SK-N-SH treated with all-trans-retinoic acid at 6 μM for 48 hours (cell line): ENCODE measurements at regions not wholly inside any gene's neighbourhood (a gene's known extent, or its start where the extent isn't known, plus 50 kb on each side); places are given as distances from the start of the nearest gene placed in this dataset.

Experiments
- ATAC-seq: fragments of 200-7000 bp; cut with Tn5 transposase; 3 replicates; pipeline ENCODE4 v1.9.1; 2020; ENCODE audit warnings: mild to moderate bottlenecking, moderate library complexity
- CSDC2 ChIP-seq: fragments of 250-450 bp; sonication (Bioruptor Pico); IDR thresholded peaks from 2 replicates; pipeline ENCODE4 v1.5.0; 2020; ENCODE audit warnings: mild to moderate bottlenecking, moderate library complexity
- ESRRG ChIP-seq: fragments of 250-450 bp; sonication (Bioruptor Pico); IDR thresholded peaks from 2 replicates; pipeline ENCODE4 v1.6.1; 2021; ENCODE audit warnings: mild to moderate bottlenecking
- GLIS3 ChIP-seq: fragments of 250-450 bp; sonication (Bioruptor Pico); IDR thresholded peaks from 2 replicates; pipeline ENCODE4 v1.5.0; 2020; ENCODE audit warnings: mild to moderate bottlenecking, moderate library complexity
- ISL1 ChIP-seq: fragments of 250-450 bp; sonication (Bioruptor Pico); IDR thresholded peaks from 2 replicates; pipeline ENCODE4 v2.1.2; 2022; ENCODE audit warnings: mild to moderate bottlenecking, moderate library complexity
- OSR1 ChIP-seq: fragments of 250-450 bp; sonication (Bioruptor Pico); IDR thresholded peaks from 2 replicates; pipeline ENCODE4 v1.8.0; 2022; ENCODE audit warnings: moderate library complexity, mild to moderate bottlenecking, inconsistent platforms
- PPARA ChIP-seq: fragments of 250-450 bp; sonication (Bioruptor Pico); IDR thresholded peaks from 2 replicates; pipeline ENCODE4 v1.5.0; 2020; ENCODE audit warnings: mild to moderate bottlenecking, borderline replicate concordance
- RARB ChIP-seq: fragments of 250-450 bp; sonication (Bioruptor Pico); IDR thresholded peaks from 2 replicates; pipeline ENCODE4 v1.8.0; 2021; ENCODE audit warnings: mild to moderate bottlenecking, moderate library complexity
- SNAI2 ChIP-seq: fragments of 250-450 bp; sonication (Bioruptor Pico); IDR thresholded peaks from 2 replicates; pipeline ENCODE4 v1.5.0; 2020; ENCODE audit warnings: mild to moderate bottlenecking, moderate library complexity
- TCF4 ChIP-seq: fragments of 250-450 bp; sonication (Bioruptor Pico); IDR thresholded peaks from 2 replicates; pipeline ENCODE4 v1.8.0; 2021; ENCODE audit warnings: mild to moderate bottlenecking, moderate library complexity, borderline replicate concordance
- TOX ChIP-seq: fragments of 250-450 bp; sonication (Bioruptor Pico); IDR thresholded peaks from 2 replicates; pipeline ENCODE4 v1.8.0; 2021; ENCODE audit warnings: mild to moderate bottlenecking, moderate library complexity, borderline replicate concordance
- ZC3H10 ChIP-seq: fragments of 250-450 bp; sonication (Bioruptor Pico); IDR thresholded peaks from 2 replicates; pipeline ENCODE4 v1.5.1; 2021; ENCODE audit warnings: mild to moderate bottlenecking, moderate library complexity
- ZFP3 ChIP-seq: fragments of 250-450 bp; sonication (Bioruptor Pico); IDR thresholded peaks from 2 replicates; pipeline ENCODE4 v1.5.0; 2020; ENCODE audit warnings: mild to moderate bottlenecking, moderate library complexity
- ZFP30 ChIP-seq: fragments of 450-650 bp; formaldehyde crosslinking; IDR thresholded peaks from 2 replicates; pipeline ENCODE4 v1.5.0; 2022; ENCODE audit warnings: mild to moderate bottlenecking, moderate library complexity
- ZNF565 ChIP-seq: fragments of 450-650 bp; formaldehyde crosslinking; conservative IDR thresholded peaks from 2 replicates; pipeline ENCODE4 v1.5.0; 2020; ENCODE audit warnings: low read depth, mild to moderate bottlenecking, moderate library complexity
- ZNF70 ChIP-seq: fragments of 450-650 bp; formaldehyde crosslinking; IDR thresholded peaks from 2 replicates; pipeline ENCODE4 v1.5.0; 2020; ENCODE audit warnings: mild to moderate bottlenecking, moderate library complexity
- ZNF8 ChIP-seq: fragments of 450-650 bp; formaldehyde crosslinking; IDR thresholded peaks from 2 replicates; pipeline ENCODE4 v1.5.0; 2020; ENCODE audit warnings: mild to moderate bottlenecking, moderate library complexity
- TF ChIP-seq, protein P1 (sequence below): fragments of 250-450 bp; sonication (Bioruptor Pico); IDR thresholded peaks from 2 replicates; pipeline ENCODE4 v1.8.0; 2021; ENCODE audit warnings: low read depth, mild to moderate bottlenecking, moderate library complexity, borderline replicate concordance
- TF ChIP-seq, protein P2 (sequence below): fragments of 250-450 bp; sonication (Bioruptor Pico); IDR thresholded peaks from 2 replicates; pipeline ENCODE4 v1.5.1; 2021; ENCODE audit warnings: mild to moderate bottlenecking, moderate library complexity
- TF ChIP-seq, protein P3 (sequence below): fragments of 250-450 bp; sonication (Bioruptor Pico); IDR thresholded peaks from 2 replicates; pipeline ENCODE4 v1.8.0; 2020; ENCODE audit warnings: mild to moderate bottlenecking, moderate library complexity, borderline replicate concordance
- TF ChIP-seq, protein P4 (sequence below): fragments of 250-450 bp; sonication (Bioruptor Pico); IDR thresholded peaks from 2 replicates; pipeline ENCODE4 v1.5.0; 2020; ENCODE audit warnings: mild to moderate bottlenecking, moderate library complexity

DNA sequence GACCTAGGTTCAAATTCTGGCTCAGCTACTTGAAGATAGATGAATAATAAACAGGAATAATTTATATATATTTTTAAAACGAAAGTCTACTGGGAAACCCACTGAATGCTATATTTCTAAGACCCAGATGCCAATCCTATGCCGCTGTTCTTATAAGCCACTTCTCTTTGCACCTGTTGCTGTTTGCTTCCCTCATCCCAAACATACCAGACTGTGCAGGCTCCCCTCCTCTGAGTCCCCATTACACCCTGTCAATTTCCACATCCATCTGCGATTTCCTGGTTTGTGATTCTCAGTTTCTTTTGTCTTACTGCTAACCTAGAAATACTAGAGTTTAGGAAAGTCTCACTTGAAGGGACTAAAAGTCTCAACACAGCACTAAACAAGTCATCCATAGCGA is 92.8 kb upstream of the CAST start:
- no peak for ATAC-seq
- TF ChIP-seq, protein P1, sequence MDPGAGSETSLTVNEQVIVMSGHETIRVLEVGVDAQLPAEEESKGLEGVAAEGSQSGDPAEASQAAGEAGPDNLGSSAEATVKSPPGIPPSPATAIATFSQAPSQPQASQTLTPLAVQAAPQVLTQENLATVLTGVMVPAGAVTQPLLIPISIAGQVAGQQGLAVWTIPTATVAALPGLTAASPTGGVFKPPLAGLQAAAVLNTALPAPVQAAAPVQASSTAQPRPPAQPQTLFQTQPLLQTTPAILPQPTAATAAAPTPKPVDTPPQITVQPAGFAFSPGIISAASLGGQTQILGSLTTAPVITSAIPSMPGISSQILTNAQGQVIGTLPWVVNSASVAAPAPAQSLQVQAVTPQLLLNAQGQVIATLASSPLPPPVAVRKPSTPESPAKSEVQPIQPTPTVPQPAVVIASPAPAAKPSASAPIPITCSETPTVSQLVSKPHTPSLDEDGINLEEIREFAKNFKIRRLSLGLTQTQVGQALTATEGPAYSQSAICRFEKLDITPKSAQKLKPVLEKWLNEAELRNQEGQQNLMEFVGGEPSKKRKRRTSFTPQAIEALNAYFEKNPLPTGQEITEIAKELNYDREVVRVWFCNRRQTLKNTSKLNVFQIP (CRISPR knock-in tag), result no peak
- TF ChIP-seq GLIS3 (CRISPR knock-in tag) (no peak), ESRRG (CRISPR knock-in tag) (no peak), ISL1 (no peak), SNAI2 (CRISPR knock-in tag) (no peak), ZNF70 (no peak)
- TF ChIP-seq, protein P2, sequence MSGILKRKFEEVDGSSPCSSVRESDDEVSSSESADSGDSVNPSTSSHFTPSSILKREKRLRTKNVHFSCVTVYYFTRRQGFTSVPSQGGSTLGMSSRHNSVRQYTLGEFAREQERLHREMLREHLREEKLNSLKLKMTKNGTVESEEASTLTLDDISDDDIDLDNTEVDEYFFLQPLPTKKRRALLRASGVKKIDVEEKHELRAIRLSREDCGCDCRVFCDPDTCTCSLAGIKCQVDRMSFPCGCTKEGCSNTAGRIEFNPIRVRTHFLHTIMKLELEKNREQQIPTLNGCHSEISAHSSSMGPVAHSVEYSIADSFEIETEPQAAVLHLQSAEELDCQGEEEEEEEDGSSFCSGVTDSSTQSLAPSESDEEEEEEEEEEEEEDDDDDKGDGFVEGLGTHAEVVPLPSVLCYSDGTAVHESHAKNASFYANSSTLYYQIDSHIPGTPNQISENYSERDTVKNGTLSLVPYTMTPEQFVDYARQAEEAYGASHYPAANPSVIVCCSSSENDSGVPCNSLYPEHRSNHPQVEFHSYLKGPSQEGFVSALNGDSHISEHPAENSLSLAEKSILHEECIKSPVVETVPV (CRISPR knock-in tag), result no peak

DNA sequence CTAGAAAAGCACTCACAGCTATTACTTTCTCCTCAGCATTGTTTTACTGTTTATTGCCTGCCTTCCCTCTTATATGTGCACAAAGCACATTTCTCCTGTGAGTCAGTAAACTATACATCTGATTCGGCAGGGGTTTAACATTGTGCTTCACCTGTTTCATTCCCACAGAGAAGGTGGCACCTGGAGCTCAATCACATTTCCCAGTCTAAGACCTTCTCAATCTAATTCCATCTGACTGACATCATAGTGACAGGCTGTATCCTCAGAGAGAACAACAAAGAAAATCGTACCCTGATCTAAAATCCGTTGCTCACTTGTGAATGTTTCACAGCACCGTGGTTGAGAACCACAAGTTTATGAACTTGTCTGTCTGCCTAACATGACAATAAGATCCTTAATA is 92.4 kb upstream of the CAST start:
- TF ChIP-seq ZFP3 (CRISPR knock-in tag), result no peak
- no peak for TF ChIP-seq GLIS3 (CRISPR knock-in tag)
- no peak for TF ChIP-seq RARB (CRISPR knock-in tag)
- TF ChIP-seq ESRRG (CRISPR knock-in tag), result no peak
- TF ChIP-seq TOX (CRISPR knock-in tag), result no peak
- TF ChIP-seq, protein P2 (CRISPR knock-in tag), result no peak
- no peak for ATAC-seq

DNA sequence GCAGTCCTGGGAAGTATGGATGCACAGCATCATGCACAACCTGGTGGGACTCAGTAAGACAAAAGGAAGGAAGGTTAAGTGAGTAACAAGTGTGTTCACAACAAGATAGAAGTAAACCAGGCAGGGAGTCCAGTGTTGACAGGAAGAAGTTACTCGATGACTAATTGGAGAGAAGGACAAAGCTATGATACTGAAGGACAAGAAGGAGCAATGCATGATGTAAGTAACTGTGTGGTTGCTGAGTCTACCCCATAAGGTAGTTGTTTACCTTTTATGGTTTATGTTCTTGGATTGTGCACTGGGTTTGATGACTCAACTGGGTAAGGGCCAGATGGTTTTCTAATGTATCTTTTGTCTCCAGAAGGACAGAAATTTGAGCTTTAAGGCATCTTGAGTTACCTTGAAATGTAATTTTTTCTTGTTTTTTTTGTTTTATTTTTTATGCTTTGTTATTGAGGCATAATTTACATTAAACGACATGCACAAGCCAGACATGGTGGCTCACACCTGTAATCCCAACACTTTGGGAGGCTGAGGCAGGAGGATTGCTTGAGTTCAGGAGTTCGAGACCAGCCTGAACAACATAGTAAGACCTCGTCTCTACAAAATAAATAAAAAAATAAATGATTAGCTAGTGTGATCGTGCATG is 89.2 kb upstream of the CAST start:
- TF ChIP-seq PPARA (CRISPR knock-in tag), result no peak
- no peak for TF ChIP-seq GLIS3 (CRISPR knock-in tag)
- no peak for TF ChIP-seq SNAI2 (CRISPR knock-in tag)
- no peak for TF ChIP-seq ZC3H10 (CRISPR knock-in tag)
- TF ChIP-seq, protein P2 (CRISPR knock-in tag), result no peak
- TF ChIP-seq, protein P3, sequence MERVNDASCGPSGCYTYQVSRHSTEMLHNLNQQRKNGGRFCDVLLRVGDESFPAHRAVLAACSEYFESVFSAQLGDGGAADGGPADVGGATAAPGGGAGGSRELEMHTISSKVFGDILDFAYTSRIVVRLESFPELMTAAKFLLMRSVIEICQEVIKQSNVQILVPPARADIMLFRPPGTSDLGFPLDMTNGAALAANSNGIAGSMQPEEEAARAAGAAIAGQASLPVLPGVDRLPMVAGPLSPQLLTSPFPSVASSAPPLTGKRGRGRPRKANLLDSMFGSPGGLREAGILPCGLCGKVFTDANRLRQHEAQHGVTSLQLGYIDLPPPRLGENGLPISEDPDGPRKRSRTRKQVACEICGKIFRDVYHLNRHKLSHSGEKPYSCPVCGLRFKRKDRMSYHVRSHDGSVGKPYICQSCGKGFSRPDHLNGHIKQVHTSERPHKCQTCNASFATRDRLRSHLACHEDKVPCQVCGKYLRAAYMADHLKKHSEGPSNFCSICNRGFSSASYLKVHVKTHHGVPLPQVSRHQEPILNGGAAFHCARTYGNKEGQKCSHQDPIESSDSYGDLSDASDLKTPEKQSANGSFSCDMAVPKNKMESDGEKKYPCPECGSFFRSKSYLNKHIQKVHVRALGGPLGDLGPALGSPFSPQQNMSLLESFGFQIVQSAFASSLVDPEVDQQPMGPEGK (CRISPR knock-in tag), result no peak
- no peak for TF ChIP-seq ZNF8 (CRISPR knock-in tag)
- TF ChIP-seq TCF4, result no peak
- TF ChIP-seq CSDC2 (CRISPR knock-in tag), result no peak
- no peak for TF ChIP-seq ZFP3 (CRISPR knock-in tag)
- TF ChIP-seq OSR1 (CRISPR knock-in tag), result no peak
- TF ChIP-seq, protein P1 (CRISPR knock-in tag), result no peak
- TF ChIP-seq TOX (CRISPR knock-in tag), result no peak
- TF ChIP-seq ZNF565 (CRISPR knock-in tag), result no peak
- TF ChIP-seq, protein P4, sequence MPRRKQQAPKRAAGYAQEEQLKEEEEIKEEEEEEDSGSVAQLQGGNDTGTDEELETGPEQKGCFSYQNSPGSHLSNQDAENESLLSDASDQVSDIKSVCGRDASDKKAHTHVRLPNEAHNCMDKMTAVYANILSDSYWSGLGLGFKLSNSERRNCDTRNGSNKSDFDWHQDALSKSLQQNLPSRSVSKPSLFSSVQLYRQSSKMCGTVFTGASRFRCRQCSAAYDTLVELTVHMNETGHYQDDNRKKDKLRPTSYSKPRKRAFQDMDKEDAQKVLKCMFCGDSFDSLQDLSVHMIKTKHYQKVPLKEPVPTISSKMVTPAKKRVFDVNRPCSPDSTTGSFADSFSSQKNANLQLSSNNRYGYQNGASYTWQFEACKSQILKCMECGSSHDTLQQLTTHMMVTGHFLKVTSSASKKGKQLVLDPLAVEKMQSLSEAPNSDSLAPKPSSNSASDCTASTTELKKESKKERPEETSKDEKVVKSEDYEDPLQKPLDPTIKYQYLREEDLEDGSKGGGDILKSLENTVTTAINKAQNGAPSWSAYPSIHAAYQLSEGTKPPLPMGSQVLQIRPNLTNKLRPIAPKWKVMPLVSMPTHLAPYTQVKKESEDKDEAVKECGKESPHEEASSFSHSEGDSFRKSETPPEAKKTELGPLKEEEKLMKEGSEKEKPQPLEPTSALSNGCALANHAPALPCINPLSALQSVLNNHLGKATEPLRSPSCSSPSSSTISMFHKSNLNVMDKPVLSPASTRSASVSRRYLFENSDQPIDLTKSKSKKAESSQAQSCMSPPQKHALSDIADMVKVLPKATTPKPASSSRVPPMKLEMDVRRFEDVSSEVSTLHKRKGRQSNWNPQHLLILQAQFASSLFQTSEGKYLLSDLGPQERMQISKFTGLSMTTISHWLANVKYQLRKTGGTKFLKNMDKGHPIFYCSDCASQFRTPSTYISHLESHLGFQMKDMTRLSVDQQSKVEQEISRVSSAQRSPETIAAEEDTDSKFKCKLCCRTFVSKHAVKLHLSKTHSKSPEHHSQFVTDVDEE (CRISPR knock-in tag), result no peak
- no peak for TF ChIP-seq ZFP30 (CRISPR knock-in tag)
- peak; percentile 94 for ATAC-seq
